Astrocyte of the cerebellum (primary cell): ENCODE measurements at regions not wholly inside any gene's neighbourhood (a gene's known extent, or its start where the extent isn't known, plus 50 kb on each side); places are given as distances from the start of the nearest gene placed in this dataset.

ENCODE experiments used
- DNase-seq: peaks from one replicate; pipeline ENCODE4 v3.0.0-alpha.2; 2011; ENCODE audit warnings: low read depth
- H3K4me3 ChIP-seq: 2 replicates; pipeline ENCODE4 v1.5.1; 2011; ENCODE audit warnings: mild to moderate bottlenecking, low read depth, low read length, moderate library complexity
- in situ Hi-C: cut with HindIII; loops from 2 replicates; pipeline ENCODE4 v1.10.0; 2017; ENCODE audit warnings: low sequenced_read_pairs
- TF ChIP-seq, protein P1 (sequence below): IDR thresholded peaks from 2 replicates; pipeline ENCODE4 v1.5.1; 2012; ENCODE audit warnings: low read length, low read depth, moderate library complexity, mild to moderate bottlenecking; ENCODE audit errors: missing control alignments

GRCh38 chr11:115067471-115067870, 389.1 kb downstream of the NXPE2 start:
- no peak overlapping the region for H3K4me3 ChIP-seq
- TF ChIP-seq, protein P1, sequence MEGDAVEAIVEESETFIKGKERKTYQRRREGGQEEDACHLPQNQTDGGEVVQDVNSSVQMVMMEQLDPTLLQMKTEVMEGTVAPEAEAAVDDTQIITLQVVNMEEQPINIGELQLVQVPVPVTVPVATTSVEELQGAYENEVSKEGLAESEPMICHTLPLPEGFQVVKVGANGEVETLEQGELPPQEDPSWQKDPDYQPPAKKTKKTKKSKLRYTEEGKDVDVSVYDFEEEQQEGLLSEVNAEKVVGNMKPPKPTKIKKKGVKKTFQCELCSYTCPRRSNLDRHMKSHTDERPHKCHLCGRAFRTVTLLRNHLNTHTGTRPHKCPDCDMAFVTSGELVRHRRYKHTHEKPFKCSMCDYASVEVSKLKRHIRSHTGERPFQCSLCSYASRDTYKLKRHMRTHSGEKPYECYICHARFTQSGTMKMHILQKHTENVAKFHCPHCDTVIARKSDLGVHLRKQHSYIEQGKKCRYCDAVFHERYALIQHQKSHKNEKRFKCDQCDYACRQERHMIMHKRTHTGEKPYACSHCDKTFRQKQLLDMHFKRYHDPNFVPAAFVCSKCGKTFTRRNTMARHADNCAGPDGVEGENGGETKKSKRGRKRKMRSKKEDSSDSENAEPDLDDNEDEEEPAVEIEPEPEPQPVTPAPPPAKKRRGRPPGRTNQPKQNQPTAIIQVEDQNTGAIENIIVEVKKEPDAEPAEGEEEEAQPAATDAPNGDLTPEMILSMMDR = no peak
- in situ Hi-C loops = no loop called here
- DNase-seq = no peak

- no peak overlapping the region for H3K4me3 ChIP-seq
- DNase-seq = no peak
- in situ Hi-C loops = no loop called here
- TF ChIP-seq, protein P1 = no peak
Observed at GRCh38 chr11:115067900-115068530, 389.7 kb downstream of the NXPE2 start.

GRCh38 chr11:115069599-115069998, 391.3 kb downstream of the NXPE2 start:
- TF ChIP-seq, protein P1 = no peak
- DNase-seq = no peak
- in situ Hi-C loops = no loop called here
- H3K4me3 ChIP-seq = no peak overlapping the region

- in situ Hi-C loops = no loop called here
- no peak for DNase-seq
- no peak overlapping the region for H3K4me3 ChIP-seq
- TF ChIP-seq, protein P1 = no peak
Observed at GRCh38 chr11:115075356-115075755, 397.0 kb downstream of the NXPE2 start.

DNA sequence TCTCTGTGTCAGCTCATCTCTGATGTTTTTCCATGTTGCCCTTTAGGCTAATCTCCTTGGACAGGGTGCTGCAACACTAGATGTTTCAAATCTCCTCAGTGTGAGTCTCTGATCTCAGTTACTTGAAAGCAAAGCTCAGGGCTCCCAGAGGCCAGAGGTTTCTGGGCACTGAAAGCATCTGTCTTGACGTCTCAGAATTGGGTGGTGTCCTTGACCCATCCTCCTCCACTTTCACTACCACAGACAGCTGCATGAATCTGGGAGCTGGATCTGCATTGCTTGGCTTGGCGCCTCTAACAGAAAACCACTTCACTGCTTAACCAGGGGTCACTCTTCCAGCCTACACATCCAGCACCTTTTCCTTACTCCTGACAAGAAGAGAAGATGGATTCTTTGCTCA, 399.4 kb downstream of the NXPE2 start:
- in situ Hi-C loops = no loop called here
- TF ChIP-seq, protein P1 = no peak
- DNase-seq = no peak
- H3K4me3 ChIP-seq = no peak overlapping the region

GRCh38 chr11:115078461-115079438, 400.4 kb downstream of the NXPE2 start:
- TF ChIP-seq, protein P1 = no peak
- no peak overlapping the region for H3K4me3 ChIP-seq
- DNase-seq = no peak
- in situ Hi-C loops = no loop called here
